Activated CD4-positive, CD25-positive, alpha-beta regulatory T cell (primary cell): ENCODE measurements at regions not wholly inside any gene's neighbourhood (a gene's known extent, or its start where the extent isn't known, plus 50 kb on each side); places are given as distances from the start of the nearest gene placed in this dataset.
"Not testable (repeated sequence)": the region's sequence is repeated elsewhere in the genome, so short reads cannot be mapped to it uniquely, and the experiment has no call there.

Source experiments
- DNase-seq, 4 experiments: peaks; one replicate each; lab custom pipeline; 2025; lab: John Stamatoyannopoulos, UW

DNA sequence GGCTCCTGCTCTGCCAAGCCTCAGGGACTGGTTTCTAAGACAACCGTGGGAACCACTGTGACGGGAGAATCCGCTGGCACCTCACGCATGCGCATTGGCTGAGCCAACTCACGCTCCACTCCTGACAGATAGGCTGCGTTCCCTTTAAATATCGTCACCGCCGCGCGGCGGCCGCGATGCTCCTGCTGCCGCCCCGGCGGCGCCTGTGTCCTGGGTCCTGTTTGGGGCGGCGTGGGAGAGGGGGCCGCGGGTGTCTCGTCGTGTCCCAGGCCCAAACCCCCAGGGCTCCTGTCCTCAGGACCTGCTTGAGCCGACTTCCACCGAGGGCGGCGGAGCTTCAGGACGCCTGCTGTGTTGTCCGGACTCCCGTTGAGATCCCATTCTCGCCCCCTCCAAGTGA, 684.8 kb upstream of the TPTE start:
- not testable (repeated sequence) for DNase-seq

DNA sequence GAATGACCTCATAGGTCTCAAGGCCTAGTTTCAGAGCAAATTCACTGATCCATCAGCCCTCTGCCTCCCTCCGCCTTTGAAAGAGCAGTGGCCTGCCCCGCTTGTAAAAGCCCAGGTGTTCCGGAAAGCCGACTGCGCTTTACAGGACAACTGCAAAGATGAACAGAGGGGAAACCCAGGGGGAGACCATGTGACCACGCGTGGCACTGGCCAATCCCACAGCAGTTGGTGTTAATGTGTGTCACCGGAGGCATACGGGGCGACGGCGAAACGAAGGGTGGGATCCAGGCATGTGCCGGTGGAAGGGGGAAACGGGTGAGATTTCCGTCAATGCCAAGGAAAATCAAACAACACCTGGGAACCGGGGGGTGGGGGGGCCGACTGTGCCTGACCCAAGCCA, 684.4 kb upstream of the TPTE start:
- DNase-seq: not testable (repeated sequence)

DNA sequence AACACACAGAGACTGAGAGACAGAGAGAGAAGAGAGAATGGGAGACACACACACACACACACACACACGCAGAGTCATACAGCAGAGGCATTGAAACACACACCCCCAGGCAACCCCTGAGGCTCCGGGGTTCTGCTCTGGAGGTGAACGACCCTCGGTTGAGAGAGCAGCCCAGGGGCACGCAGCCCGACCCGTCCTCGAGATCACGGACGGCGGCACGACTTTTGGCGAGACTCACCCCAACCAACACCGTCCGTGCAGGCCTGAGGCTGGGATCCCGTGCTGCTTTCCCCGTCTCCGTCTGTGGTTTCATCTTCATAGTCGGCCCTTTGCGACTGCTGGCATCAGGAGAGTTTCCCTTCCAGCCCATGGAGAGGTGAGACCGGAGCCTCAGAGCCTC, 683.9 kb upstream of the TPTE start:
- DNase-seq: not testable (repeated sequence)

DNA sequence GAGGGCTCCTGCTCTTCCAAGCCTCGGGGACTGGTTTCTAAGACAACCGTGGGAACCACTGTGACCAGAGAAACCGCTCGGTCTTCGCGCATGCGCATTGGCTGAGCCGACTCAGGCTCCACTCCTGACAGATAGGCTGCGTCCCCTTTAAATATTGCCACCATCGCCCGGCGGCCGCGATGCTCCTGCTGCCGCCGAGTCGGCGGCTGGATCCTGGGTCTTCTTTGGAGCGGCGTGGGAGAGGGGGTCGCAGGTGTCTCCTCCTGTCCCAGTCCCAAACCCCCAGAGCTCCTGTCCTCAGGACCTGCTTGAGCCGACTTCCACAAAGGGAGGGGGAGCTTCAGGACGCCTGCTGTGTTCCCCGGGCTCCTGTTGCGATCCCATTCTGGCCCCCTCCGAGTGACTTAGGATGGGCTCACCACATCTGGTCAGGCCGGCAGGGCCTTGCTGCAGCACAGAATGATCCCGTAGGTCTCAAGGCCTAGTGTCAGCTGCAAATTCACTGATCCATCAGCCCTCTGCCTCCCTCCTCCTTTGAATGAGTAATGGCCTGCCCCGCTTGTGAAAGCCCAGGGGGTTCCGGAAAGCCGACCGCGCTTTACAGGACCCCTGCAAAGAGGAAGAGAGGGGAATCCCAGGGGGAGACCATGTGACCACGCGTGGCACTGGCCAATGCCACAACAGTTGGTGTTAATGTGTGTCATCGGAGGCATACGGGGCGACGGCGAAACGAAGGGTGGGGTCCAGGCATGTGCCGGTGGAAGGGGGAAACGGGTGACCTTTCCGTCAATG, 683.2 kb upstream of the TPTE start:
- DNase-seq: no peak

DNA sequence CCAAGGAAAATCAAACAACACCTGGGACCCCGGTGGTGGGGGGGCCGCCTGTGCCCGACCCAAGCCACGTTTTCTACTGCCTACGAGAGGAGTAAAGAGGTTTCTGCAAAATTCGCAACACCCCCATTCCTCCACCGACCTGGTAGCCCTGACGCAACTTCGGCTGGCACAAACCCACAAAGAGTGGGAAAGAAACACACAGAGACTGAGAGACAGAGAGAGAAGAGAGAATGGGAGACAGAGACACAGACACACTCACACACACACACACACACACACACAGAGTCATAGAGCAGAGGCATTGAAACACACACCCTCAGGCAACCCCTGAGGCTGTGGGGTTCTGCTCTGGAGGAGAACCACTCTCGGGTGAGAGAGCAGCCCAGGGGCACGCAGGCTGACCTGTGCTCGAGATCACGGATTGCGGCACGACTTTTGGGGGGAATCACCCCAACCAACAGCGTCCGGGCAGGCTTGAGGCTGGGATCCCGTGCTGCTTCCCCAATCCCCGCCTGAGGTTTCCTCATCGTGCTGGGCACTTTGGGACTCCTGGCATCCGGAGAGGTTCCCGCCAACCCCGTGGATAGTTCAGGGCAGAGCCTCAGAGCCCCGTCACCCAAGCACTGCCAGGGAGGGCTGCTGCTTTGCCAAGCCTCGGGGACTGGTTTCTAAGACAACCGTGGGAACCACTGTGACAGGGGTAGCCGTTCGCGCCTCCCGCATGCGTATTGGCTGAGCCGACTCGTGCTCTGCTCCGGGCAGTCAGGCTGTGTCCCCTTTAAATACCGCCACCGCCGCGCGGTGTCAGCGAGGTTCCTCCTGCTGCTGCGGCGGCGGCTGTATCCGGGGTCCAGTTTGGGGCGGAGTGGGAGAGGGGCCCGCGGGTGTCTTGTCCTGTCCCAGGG, 682.4 kb upstream of the TPTE start:
- no peak for DNase-seq

DNA sequence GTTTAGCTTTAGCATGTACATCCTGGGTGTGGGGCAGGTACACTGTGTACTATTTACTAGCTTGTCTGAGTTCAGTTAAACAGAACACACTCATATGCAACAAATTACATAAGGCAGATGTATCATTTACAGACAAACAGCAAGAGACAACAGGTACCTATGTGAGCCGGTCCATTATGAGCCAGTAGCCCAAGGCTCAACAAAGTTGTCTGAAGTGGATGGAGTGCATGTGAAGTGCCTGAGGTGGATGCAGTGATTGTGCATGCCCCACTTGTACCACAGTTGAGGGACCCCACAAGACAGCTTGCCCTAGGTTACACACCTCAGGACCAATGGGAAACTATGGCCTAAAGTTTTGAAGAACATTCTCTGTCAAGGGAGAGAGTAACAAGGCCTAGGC, 677.3 kb upstream of the TPTE start:
- not testable (repeated sequence) for DNase-seq

DNA sequence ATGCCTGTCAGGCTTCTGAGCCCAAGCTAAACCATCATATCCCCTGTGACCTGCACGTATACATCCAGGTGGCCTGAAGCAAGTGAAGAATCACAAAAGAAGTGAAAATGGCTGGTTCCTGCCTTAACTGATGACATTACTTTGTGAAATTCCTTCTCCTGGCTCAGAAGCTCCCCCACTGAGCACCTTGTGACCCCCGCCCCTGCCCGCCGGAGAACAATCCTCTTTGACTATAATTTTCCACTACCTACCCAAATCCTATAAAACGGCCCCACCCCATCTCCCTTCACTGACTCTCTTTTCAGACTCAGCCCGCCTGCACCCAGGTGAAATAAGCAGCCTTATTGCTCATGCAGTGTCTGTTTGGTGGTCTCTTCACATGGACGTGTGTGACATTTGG, 673.9 kb upstream of the TPTE start:
- not testable (repeated sequence) for DNase-seq

DNA sequence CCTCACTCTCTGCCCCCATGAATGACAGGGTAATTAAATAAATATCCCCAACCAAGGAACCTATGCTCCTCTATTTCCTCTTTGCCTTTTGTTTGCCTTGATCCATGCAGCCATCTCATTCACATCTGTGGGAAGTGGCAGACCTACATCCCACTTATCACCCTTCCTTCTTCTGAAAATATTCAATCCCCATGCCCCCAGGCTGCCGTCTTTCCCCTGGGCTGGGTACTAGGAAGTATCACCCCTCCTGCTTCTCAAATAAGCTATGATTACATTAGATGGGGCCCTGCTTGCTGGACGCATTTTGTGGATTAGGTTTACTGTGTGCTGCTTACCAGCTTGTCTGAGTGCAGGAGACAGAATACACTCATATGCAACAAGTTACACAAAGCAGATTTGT, 670.2 kb upstream of the TPTE start:
- DNase-seq: not testable (repeated sequence)

DNA sequence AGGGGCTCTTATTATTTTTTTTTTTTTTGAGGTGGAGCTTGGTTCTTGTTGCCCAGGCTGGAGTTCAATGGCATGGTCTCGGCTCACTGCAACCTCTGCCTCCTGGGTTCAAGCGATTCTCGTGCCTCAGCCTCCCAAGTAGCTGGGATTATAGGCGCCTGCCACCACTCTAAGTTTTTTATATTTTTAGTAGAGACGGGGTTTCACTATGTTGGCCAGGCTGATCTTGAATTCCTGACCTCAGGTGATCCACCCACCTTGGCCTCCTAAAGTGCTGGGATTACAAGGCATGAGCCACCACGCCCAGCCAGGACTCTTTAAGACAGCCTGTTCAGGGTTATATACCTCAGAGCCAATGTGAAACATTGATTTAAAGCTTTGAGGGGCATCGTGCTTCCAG, 669.7 kb upstream of the TPTE start:
- DNase-seq: not testable (repeated sequence)

DNA sequence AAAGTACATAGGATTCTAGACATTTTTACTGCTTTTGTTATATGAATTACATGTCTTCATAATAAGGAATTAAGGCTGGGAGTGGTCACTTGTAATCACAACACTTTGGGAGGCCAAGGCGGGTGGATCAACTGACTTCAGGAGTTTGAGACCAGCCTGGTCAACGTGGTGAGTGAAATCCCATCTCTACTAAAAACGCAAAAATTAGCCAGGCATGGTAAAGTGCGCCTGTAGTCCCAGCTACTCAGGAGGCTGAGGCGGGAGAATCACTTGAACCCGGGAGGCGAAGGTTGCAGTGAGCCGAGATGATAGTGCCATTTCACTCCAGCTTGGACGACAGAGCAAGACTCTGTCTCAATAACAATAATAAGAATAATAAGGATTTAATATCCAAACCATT, 663.8 kb upstream of the TPTE start:
- DNase-seq: not testable (repeated sequence)

DNA sequence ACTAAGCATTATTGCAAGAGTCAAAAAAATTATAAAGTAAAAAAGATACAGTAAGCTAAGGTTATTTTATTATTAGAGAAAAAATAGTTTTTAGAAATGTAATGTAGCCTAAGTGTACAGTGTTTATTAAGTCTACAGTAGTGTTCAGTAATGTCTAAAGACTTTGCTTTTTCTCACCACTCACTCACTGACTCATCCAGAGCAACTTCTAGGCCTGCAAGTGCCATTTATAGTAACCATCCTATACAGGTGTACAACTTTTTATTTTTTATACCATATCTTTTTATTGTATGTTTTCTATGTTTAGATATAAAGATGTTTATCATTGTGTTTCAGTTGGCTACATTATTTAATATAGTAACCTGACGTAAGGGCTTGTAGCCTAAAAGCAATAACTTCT, 661.5 kb upstream of the TPTE start:
- not testable (repeated sequence) for DNase-seq

DNA sequence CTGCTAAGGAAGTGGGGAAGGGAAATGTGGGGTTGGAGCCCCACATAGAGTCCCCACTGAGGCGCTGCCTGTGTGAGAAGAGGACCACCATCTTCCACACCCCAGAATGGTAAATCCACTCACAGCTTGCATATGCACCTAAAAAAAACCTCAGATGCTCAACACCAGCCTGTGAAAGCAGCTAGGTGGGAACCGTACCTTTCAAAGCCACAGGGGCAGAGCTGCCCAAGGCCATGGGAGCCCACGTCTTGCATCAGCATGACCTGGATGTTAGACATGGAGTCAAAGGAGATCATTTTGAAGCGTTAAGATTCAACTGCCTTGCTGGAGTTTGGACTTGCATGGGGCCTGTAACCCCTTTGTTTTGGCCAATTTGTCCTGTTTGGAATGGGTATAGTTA, 658.9 kb upstream of the TPTE start:
- not testable (repeated sequence) for DNase-seq

DNA sequence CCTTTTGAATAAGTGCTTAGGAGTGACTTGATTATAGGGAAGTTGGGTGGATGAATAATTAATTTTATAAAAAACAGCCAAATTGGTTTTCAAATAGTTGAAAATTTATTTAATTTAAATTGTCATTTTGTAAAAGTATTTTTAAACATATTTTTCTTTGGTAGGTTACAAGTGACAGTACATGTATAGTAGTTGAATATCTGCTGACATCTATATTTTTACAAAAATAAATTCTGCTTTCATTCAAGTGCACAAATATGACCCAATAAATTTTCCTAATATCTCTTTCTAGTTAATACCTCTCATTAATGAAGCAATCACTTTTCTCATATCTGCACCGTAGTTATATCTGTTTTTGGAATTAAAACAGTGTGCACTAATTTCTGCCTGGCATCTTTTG, 653.6 kb upstream of the TPTE start:
- DNase-seq: not testable (repeated sequence)

DNA sequence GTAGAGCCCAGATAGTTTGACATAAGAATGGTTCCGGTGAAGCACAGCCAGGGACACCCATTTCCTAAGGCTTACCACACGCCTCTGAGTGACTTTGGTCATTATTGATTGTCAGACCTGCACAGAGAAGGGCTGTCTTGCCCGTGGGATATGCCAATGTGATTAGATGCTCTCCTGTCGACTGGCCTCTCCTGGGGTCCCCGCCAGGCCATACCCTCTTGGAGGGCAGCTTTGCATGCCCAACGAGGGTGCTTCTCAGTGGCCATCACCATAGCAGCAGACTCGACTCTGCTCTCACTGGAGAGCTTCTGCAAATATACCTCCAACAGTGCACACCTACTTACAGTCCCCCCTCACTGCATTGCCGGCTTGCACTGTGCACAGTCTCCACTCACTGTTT, 648.3 kb upstream of the TPTE start:
- DNase-seq: not testable (repeated sequence)

DNA sequence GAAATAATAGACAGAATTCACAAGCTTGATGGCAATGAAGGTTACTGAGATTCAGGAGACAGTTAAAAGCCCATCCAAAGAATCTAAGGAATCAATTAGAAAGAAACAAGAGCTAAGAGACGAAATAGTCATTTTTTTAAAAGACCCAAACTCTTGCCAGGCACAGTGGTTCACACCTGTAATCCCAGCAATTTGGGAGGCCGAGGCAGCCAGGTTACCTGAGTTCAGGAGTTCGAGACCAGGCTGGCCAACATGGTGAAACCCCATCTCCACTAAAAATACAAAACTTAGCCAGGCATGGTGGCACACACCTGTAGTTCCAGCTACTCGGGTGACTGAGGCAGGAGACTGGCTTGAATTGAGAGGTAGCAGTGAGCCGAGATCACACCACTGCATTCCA, 647.2 kb upstream of the TPTE start:
- DNase-seq: not testable (repeated sequence)

DNA sequence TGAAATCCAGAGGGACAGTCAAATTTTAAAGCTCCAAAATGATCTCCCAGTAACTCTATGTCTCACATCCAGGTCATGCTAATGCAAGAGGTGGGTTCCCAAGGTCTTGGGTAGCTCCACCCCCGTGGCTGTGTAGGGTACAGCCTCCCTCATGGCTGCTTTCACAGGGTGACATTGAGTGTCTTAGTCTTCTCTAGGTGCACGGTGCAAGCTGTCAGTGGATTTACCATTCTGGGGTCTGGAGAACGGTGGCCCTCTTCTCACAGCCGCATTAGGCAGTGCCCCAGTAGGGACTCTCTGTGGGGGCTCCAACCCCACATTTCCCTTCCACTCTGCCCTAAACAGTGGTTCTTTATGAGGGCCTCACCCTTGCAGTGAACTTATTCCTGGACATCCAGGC, 640.0 kb upstream of the TPTE start:
- DNase-seq: not testable (repeated sequence)

DNA sequence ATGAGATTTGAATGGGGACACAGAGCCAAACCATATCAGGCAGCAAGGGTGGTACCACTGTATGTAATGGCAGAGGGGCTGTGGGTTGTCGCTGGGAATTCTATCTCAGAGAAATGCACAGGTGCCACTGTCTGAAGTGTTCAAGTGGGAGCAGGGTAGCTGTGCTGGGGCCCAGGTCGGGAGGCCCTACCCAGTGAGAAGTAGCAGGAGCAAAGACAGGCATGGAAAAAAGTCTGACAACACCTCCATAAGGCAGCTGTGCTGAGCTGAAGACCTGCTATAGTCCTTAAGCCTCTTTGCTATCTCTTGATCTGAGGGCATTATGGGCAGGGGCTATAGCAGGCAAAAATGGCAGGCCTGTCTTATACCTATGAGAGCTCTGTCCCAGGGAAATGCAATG, 638.3 kb upstream of the TPTE start:
- DNase-seq: not testable (repeated sequence)

DNA sequence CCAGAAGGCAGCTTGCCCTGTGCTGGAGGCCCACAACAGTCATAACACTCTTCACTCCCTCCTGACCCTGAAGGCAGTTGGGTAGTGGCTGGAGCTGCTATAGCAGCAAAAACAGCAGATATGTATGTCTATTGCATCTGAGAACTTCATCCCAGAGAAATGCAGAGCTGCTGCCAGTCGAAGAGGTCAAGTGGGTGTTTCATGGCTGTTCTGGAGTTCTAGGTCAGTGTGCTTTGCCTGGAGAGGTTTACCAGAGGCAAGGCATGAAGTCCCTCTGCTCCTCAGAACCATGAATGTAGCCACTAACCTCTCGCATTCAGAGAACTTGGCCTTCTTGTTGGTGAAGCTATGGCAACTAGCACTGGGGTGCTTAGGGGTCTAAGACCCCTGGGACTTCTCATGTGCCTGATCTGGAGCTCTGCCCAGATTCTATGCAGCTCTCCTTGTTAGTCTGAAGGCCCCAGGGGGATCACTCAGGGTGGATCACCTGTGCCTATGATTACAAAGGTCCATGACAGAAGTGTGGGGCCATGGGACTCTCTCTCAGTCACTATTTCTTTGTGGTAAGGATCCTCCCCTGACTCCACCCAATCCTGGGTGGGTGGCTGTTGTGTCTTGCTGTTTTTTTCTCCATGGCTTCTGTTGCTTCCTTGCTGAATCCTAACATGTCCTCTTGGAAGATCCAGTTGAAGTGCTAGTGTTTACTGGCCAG, 637.7 kb upstream of the TPTE start:
- not testable (repeated sequence) for DNase-seq

DNA sequence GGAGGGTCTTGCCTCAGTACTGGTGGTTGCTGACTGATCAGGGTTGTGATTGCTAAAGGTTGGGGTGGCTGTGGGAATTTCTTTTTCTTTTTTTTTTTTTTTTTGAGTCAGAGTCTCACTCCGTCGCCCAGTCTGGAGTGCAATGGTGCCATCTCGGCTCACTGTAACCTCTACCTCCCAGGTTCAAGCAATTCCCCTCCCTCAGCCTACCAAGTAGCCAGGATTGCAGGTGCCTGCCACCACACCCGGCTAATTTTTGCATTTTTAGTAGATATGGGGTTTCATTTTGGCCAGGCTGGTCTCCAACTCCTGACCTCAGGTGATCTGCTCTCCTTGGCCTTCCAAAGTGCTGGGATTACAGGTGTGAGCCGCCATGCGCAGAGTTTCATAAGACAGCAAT, 632.9 kb upstream of the TPTE start:
- not testable (repeated sequence) for DNase-seq

DNA sequence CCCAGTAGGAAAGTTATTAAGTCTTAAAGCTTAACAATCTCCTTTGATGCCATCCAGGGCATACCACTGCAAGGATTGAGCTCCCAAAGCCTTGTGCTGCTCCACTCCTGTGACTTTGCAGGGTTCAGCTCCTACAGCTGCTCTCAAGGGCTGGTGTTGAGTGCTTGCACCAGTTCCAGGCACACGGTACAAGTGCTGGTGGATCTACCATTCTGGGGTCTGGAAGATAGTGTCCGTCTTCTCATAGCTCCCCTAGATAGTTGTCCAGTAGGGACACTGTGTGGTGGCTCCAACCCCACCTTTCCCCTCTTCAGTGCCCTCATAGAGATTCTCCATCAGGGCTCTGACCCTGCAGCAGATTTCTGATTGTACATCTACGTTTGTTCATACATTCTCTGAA, 617.8 kb upstream of the TPTE start:
- not testable (repeated sequence) for DNase-seq

DNA sequence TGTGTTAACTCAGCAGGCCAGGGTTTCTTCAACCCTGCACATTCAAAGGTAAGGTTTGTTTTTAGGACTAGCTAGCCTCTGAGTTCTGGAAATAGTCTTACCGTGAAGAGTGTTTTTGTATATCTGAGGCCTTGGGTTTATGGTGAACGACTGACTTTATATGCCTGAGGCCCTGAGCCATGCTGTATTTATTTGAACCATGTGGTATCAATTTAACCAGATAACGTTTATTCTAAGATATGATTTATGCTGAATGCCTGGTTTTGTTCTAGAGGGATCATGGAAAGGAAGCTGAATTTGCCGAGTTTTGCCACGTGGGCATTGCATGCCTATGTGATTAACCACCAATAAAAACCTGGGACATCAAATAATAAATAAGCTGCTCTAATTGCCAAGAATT, 607.2 kb upstream of the TPTE start:
- DNase-seq: not testable (repeated sequence)

DNA sequence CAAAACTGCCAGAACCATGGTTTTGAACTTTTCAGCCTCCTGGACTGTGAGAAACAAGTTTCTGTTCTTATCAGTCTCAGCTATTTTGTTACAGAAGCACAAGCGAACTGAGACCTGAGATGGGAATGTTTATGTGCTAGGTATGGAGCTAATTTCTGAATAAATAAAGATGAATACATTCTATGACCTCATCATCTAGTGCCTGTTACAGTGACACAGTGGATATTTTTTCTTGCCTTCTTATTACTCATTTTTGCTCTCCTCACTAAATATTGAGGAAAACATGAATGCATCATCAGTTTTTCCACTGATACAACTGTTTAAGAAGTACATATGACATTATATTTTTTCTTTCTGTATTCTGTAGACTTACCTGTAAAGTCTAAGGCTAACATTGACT, 601.9 kb upstream of the TPTE start:
- DNase-seq: not testable (repeated sequence)
